ENCODE measurements at regions not wholly inside any gene's neighbourhood (a gene's known extent, or its start where the extent isn't known, plus 50 kb on each side); places are given as distances from the start of the nearest gene placed in this dataset.

DNA sequence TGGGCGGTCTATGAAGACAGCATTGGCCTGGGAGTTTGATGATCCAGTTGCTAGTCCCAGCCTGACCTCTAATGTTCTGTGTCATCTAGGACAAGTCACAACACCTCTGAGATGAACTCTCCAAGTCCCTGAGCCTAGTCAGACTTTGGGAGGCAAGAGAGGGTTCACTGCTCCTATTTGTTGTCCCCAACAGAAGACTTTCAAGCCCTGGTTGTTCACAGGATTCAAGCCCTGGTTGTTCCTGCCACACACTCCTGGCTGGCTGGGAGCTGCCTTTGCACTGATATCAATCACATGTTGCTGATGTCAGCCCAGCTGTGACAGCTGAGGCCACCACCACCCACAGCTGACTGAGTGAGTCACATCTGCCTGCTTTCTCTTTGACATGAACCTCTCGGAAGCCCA is 253.2 kb upstream of the RASGEF1B start:
- no peak for TF ChIP-seq POLR2A (IDR thresholded peaks at IDR 0.05)
- TF ChIP-seq, protein P1, sequence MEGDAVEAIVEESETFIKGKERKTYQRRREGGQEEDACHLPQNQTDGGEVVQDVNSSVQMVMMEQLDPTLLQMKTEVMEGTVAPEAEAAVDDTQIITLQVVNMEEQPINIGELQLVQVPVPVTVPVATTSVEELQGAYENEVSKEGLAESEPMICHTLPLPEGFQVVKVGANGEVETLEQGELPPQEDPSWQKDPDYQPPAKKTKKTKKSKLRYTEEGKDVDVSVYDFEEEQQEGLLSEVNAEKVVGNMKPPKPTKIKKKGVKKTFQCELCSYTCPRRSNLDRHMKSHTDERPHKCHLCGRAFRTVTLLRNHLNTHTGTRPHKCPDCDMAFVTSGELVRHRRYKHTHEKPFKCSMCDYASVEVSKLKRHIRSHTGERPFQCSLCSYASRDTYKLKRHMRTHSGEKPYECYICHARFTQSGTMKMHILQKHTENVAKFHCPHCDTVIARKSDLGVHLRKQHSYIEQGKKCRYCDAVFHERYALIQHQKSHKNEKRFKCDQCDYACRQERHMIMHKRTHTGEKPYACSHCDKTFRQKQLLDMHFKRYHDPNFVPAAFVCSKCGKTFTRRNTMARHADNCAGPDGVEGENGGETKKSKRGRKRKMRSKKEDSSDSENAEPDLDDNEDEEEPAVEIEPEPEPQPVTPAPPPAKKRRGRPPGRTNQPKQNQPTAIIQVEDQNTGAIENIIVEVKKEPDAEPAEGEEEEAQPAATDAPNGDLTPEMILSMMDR (IDR thresholded peaks at IDR 0.05): no peak
